H1 (cell line): ENCODE measurements at regions not wholly inside any gene's neighbourhood (a gene's known extent, or its start where the extent isn't known, plus 50 kb on each side); places are given as distances from the start of the nearest gene placed in this dataset.

ENCODE experiments used
- CTCF ChIA-PET: fragments of 300-600 bp; sonication (Branson Sonifier 250); formaldehyde crosslinking; loops from one replicate; lab custom pipeline; 2021; ENCODE audit not compliant: partially characterized antibody; lab: Charles Lee
- POLR2A ChIA-PET: fragments of 300-600 bp; sonication (Branson Sonifier 250); formaldehyde crosslinking; loops from one replicate; lab custom pipeline; 2021; ENCODE audit warnings: inconsistent platforms; ENCODE audit not compliant: partially characterized antibody; lab: Charles Lee
- DNase-seq, 2 experiments: peaks; one replicate each; pipeline versions ENCODE4 v3.0.0 to v3.0.0-alpha.2; 2010 to 2022; ENCODE audit warnings: low spot score in 2 of 2, low read depth in 1 of 2, mixed read lengths in 1 of 2
- FAIRE-seq: peaks from 2 replicates; lab custom pipeline; 2011; peaks lifted over from hg19 to GRCh38; lab: Jason Lieb, UNC
- H2AFZ ChIP-seq: 2 replicates; pipeline ENCODE4 v1.8.1; 2012; ENCODE audit warnings: low read length, inconsistent platforms
- H2AK5ac ChIP-seq: 2 replicates; pipeline ENCODE4 v1.6.1; 2013; ENCODE audit warnings: low read depth, low read length
- H2BK120ac ChIP-seq: replicated peaks from 2 replicates; pipeline ENCODE3; 2013; ENCODE audit warnings: low read depth, low read length, inconsistent platforms
- H2BK12ac ChIP-seq: 2 replicates; pipeline ENCODE4 v1.6.1; 2013; ENCODE audit warnings: low read depth, low read length
- H2BK15ac ChIP-seq: 2 replicates; pipeline ENCODE4 v1.6.1; 2013; ENCODE audit warnings: low read length
- H2BK20ac ChIP-seq: 2 replicates; pipeline ENCODE4 v1.6.1; 2013; ENCODE audit warnings: low read length
- H2BK5ac ChIP-seq: 2 replicates; pipeline ENCODE4 v1.6.1; 2013; ENCODE audit warnings: low read depth, low read length
- H3K14ac ChIP-seq: 2 replicates; pipeline ENCODE4 v1.6.1; 2013; ENCODE audit warnings: inconsistent platforms; ENCODE audit not compliant: insufficient read length
- H3K18ac ChIP-seq: 2 replicates; pipeline ENCODE4 v1.6.1; 2013; ENCODE audit warnings: low read length; ENCODE audit errors: extremely low read depth
- H3K23ac ChIP-seq: 2 replicates; pipeline ENCODE4 v1.6.1; 2013; ENCODE audit warnings: inconsistent platforms; ENCODE audit not compliant: insufficient read length
- H3K23me2 ChIP-seq: 2 replicates; pipeline ENCODE4 v1.6.1; 2013; ENCODE audit warnings: low read depth, low read length
- H3K27ac ChIP-seq: 2 replicates; pipeline ENCODE4 v1.6.1; 2011; ENCODE audit warnings: low read depth, low read length, inconsistent platforms
- H3K27me3 ChIP-seq, 4 experiments: replicated peaks in 1 of 4; 1 replicate in 1 of 4; 2 replicates in 3 of 4; pipeline versions ENCODE4 v1.6.1 to v1.8.1; 2011 to 2013; ENCODE audit warnings: low read length in 3 of 4, mild to moderate bottlenecking in 3 of 4, inconsistent platforms in 2 of 4, mixed read lengths in 2 of 4, moderate library complexity in 1 of 4; ENCODE audit not compliant: control insufficient read depth in 3 of 4, insufficient read depth in 3 of 4; ENCODE audit errors: extremely low read depth in 1 of 4
- H3K36me3 ChIP-seq, 4 experiments: 2 replicates each; pipeline versions ENCODE4 v1.6.1 to v1.8.1; 2011 to 2013; ENCODE audit warnings: mild to moderate bottlenecking in 4 of 4, low read length in 3 of 4, moderate library complexity in 2 of 4, control low read depth in 1 of 4, inconsistent platforms in 1 of 4; ENCODE audit not compliant: insufficient read depth in 4 of 4, control insufficient read depth in 2 of 4
- H3K4ac ChIP-seq: replicated peaks from 2 replicates; pipeline ENCODE3; 2013; ENCODE audit warnings: low read length, low read depth, mixed read lengths, inconsistent platforms; ENCODE audit not compliant: insufficient read length
- H3K4me1 ChIP-seq, 4 experiments: replicated peaks in 1 of 4; 1 replicate in 1 of 4; 2 replicates in 3 of 4; pipeline versions ENCODE4 v1.6.1 to v1.8.1; 2011 to 2013; ENCODE audit warnings: low read length in 3 of 4, inconsistent platforms in 2 of 4, mixed read lengths in 1 of 4; ENCODE audit not compliant: insufficient read depth in 4 of 4, control insufficient read depth in 3 of 4
- H3K4me2 ChIP-seq, 2 experiments: 2 replicates each; pipeline versions ENCODE4 v1.6.1 to v1.8.1; 2011 to 2013; ENCODE audit warnings: low read depth in 2 of 2, low read length in 2 of 2, control low read depth in 1 of 2, inconsistent platforms in 1 of 2, mild to moderate bottlenecking in 1 of 2; ENCODE audit not compliant: insufficient read depth in 1 of 2
- H3K4me3 ChIP-seq, 4 experiments: fragments of 200-600, 300-600 bp in 1 of 4; sonication (generic), shearing (Covaris generic), sonication (Bioruptor Twin) in 1 of 4; 2 replicates each; pipeline versions ENCODE4 v1.5.1 to v1.8.1; 2011 to 2016; ENCODE audit warnings: low read length in 4 of 4, low read depth in 3 of 4, control low read depth in 2 of 4, inconsistent platforms in 2 of 4, mild to moderate bottlenecking in 2 of 4, mixed read lengths in 1 of 4, moderate library complexity in 1 of 4; ENCODE audit not compliant: insufficient read depth in 2 of 4; ENCODE audit errors: extremely low read depth in 1 of 4
- H3K56ac ChIP-seq: replicated peaks from 2 replicates; pipeline ENCODE3; 2013; ENCODE audit warnings: low read depth, mild to moderate bottlenecking, mixed read lengths, low read length, inconsistent platforms; ENCODE audit not compliant: insufficient read length
- H3K79me1 ChIP-seq: 2 replicates; pipeline ENCODE4 v1.6.1; 2013; ENCODE audit warnings: low read depth, low read length, control low read depth
- H3K79me2 ChIP-seq, 2 experiments: 2 replicates each; pipeline versions ENCODE4 v1.6.1 to v1.8.1; 2012 to 2013; ENCODE audit warnings: low read length in 2 of 2, mild to moderate bottlenecking in 2 of 2, inconsistent platforms in 1 of 2; ENCODE audit not compliant: insufficient read depth in 2 of 2, control insufficient read depth in 1 of 2
- H3K9ac ChIP-seq, 4 experiments: replicated peaks in 1 of 4; 1 replicate in 1 of 4; 2 replicates in 3 of 4; pipeline versions ENCODE4 v1.6.1 to v1.8.1; 2011 to 2013; ENCODE audit warnings: low read depth in 3 of 4, low read length in 3 of 4, control low read depth in 2 of 4, mild to moderate bottlenecking in 2 of 4, moderate library complexity in 2 of 4, inconsistent platforms in 1 of 4; ENCODE audit errors: extremely low read depth in 1 of 4
- H3K9me3 ChIP-seq, 2 experiments: 2 replicates each; pipeline versions ENCODE4 v1.6.1 to v1.8.1; 2012 to 2013; ENCODE audit warnings: mild to moderate bottlenecking in 2 of 2, moderate library complexity in 2 of 2, control low read depth in 1 of 2, inconsistent platforms in 1 of 2, low read depth in 1 of 2, low read length in 1 of 2, mixed read lengths in 1 of 2; ENCODE audit not compliant: insufficient read depth in 2 of 2
- H4K20me1 ChIP-seq, 2 experiments: replicated peaks in 1 of 2; 2 replicates each; pipeline versions ENCODE3 to v1.8.1; 2011 to 2013; ENCODE audit warnings: inconsistent platforms in 2 of 2, low read length in 2 of 2, mild to moderate bottlenecking in 1 of 2; ENCODE audit not compliant: insufficient read depth in 2 of 2, control insufficient read depth in 1 of 2
- H4K5ac ChIP-seq: 2 replicates; pipeline ENCODE4 v1.6.1; 2013; ENCODE audit warnings: low read length, low read depth, mixed read lengths, inconsistent platforms; ENCODE audit not compliant: insufficient read length
- H4K8ac ChIP-seq: 2 replicates; pipeline ENCODE4 v1.8.0; 2013; ENCODE audit warnings: mild to moderate bottlenecking, moderate library complexity, low read length, inconsistent platforms; ENCODE audit not compliant: insufficient read depth; ENCODE audit errors: extremely low read depth
- H4K91ac ChIP-seq: replicated peaks from 2 replicates; pipeline ENCODE3; 2013; ENCODE audit warnings: low read length, mixed read lengths, inconsistent platforms; ENCODE audit not compliant: insufficient read length
- CHD2 ChIP-seq: IDR thresholded peaks from 2 replicates; pipeline ENCODE4 v1.6.1; 2012; ENCODE audit warnings: low read length, improper control_type of control experiment
- E2F6 ChIP-seq: IDR thresholded peaks from 2 replicates; pipeline ENCODE4 v1.6.1; 2012; ENCODE audit warnings: inconsistent platforms
- EGR1 ChIP-seq: IDR thresholded peaks from 2 replicates; pipeline ENCODE4 v1.6.1; 2011; ENCODE audit warnings: low read depth, low read length, borderline replicate concordance
- KDM4A ChIP-seq: IDR thresholded peaks from one replicate; pipeline ENCODE4 v1.7.1; 2012; ENCODE audit warnings: low read depth, mild to moderate bottlenecking, moderate library complexity, low read length, inconsistent platforms; ENCODE audit not compliant: severe bottlenecking
- POLR2AphosphoS5 ChIP-seq: IDR thresholded peaks from 2 replicates; pipeline ENCODE4 v1.6.1; 2011; ENCODE audit warnings: low read depth, low read length
- SP2 ChIP-seq: IDR thresholded peaks from 2 replicates; pipeline ENCODE4 v1.6.1; 2012; ENCODE audit warnings: mild to moderate bottlenecking, low read length, inconsistent platforms
- WGBS, 2 experiments: shearing (Covaris generic) in 1 of 2; methylation state at CpG; one replicate each; pipeline versions ENCODE4 v1.1.6 to v1.1.7; 2013 to 2015; ENCODE audit warnings: low lambda C conversion rate in 2 of 2, mixed read lengths in 2 of 2, inconsistent platforms in 1 of 2, low coverage in 1 of 2, missing lambda C conversion rate in 1 of 2; ENCODE audit not compliant: insufficient replicate concordance in 2 of 2, insufficient coverage in 1 of 2, insufficient read length in 1 of 2; ENCODE audit errors: extremely low coverage in 1 of 2, missing lambda C conversion rate in 1 of 2; 5-methylcytosine and 5-hydroxymethylcytosine counted together

GRCh38 chrY:7729318-7730011 is 817.9 kb upstream of the AMELY start:
- no peak overlapping the region for H3K56ac ChIP-seq
- no peak overlapping the region for H2AK5ac ChIP-seq
- no peak overlapping the region for H3K4me2 ChIP-seq
- H4K8ac ChIP-seq = no peak overlapping the region
- H3K27me3 ChIP-seq = no peaks in the 10 kb centered on the region
- no peaks in the 10 kb centered on the region for H3K79me2 ChIP-seq
- no peak overlapping the region for H4K5ac ChIP-seq
- no peak for TF ChIP-seq KDM4A
- TF ChIP-seq SP2 = no peak
- TF ChIP-seq POLR2AphosphoS5 = no peak
- TF ChIP-seq CHD2 = no peak
- TF ChIP-seq EGR1 = no peak
- TF ChIP-seq E2F6 = no peak
- TF ChIP-seq, all 59 proteins: peak for 0
- H3K27ac ChIP-seq = no peak overlapping the region
- no peaks in the 10 kb centered on the region for H4K20me1 ChIP-seq
- H2BK5ac ChIP-seq = no peak overlapping the region
- no peak overlapping the region for H3K4me3 ChIP-seq
- H2AFZ ChIP-seq = no peak overlapping the region
- H2BK20ac ChIP-seq = no peak overlapping the region
- no peak overlapping the region for H2BK12ac ChIP-seq
- no peaks in the 10 kb centered on the region for H3K9me3 ChIP-seq
- no peak overlapping the region for H3K4ac ChIP-seq
- no peak for FAIRE-seq
- no peaks in the 10 kb centered on the region for H3K36me3 ChIP-seq
- H4K91ac ChIP-seq = no peak overlapping the region
- CTCF ChIA-PET = no interaction called here
- H3K79me1 ChIP-seq = no peaks in the 10 kb centered on the region
- H3K14ac ChIP-seq = no peak overlapping the region
- H2BK120ac ChIP-seq = no peak overlapping the region
- no peak overlapping the region for H2BK15ac ChIP-seq
- no peaks in the 10 kb centered on the region for H3K23me2 ChIP-seq
- H3K9ac ChIP-seq = no peak overlapping the region
- no peak overlapping the region for H3K23ac ChIP-seq
- H3K18ac ChIP-seq = no peak overlapping the region
- H3K4me1 ChIP-seq = no peaks in the 10 kb centered on the region
- DNase-seq = no peak
- WGBS, 2 experiments = 93% methylated on average over 5 of the region's 8 CpGs; no CpG with 5 or more reads in 1 of the 2 experiments
- POLR2A ChIA-PET = no interaction called here
